ENCODE measurements at regions not wholly inside any gene's neighbourhood (a gene's known extent, or its start where the extent isn't known, plus 50 kb on each side); places are given as distances from the start of the nearest gene placed in this dataset.
A peak's percentile ranks its signal among the peaks of the same experiment; 100 is the strongest.

- no peak overlapping the region for H3K27ac ChIP-seq
- TF ChIP-seq EZH2 (IDR thresholded peaks at IDR 0.05) (no peak), POLR2AphosphoS5 (IDR thresholded peaks at IDR 0.05; ENCODE audit: borderline replicate concordance, low read depth, low read length) (no peak), FOXP2 (optimal IDR thresholded peaks at IDR 0.05; ENCODE audit: control extremely low read depth, extremely low read length, insufficient read depth) (no peak)
Measured at GRCh38 chr7:88509341-88509740, 202.6 kb upstream of the STEAP4 start.

GRCh38 chr7:88500131-88500530 lies 193.4 kb upstream of the STEAP4 start:
- no peak overlapping the region for H3K4me3 ChIP-seq
- DNase-seq (ENCODE audit: low read depth, low spot score): peak; percentile 12
- H3K9me3 ChIP-seq (ENCODE audit: low read depth, low read length): no peaks in the 10 kb centered on the region
- TF ChIP-seq FOXP2 (optimal IDR thresholded peaks at IDR 0.05; ENCODE audit: control extremely low read depth, extremely low read length, insufficient read depth): no peak
- TF ChIP-seq EZH2 (IDR thresholded peaks at IDR 0.05): no peak
- TF ChIP-seq POLR2AphosphoS5 (IDR thresholded peaks at IDR 0.05; ENCODE audit: borderline replicate concordance, low read depth, low read length): no peak
- H3K27ac ChIP-seq: no peak overlapping the region
- H3K36me3 ChIP-seq (ENCODE audit: insufficient read depth, low read length): no peaks in the 10 kb centered on the region
- no peak overlapping the region for H3K9ac ChIP-seq (ENCODE audit: insufficient read length)

More at GRCh38 chr7:88509341-88509740, 202.6 kb upstream of the STEAP4 start:
- DNase-seq (ENCODE audit: low read depth, low spot score): no peak
- no peak overlapping the region for H3K4me3 ChIP-seq
- H3K9me3 ChIP-seq (ENCODE audit: low read depth, low read length): no peaks in the 10 kb centered on the region
- no peaks in the 10 kb centered on the region for H3K36me3 ChIP-seq (ENCODE audit: insufficient read depth, low read length)
- H3K9ac ChIP-seq (ENCODE audit: insufficient read length): no peak overlapping the region

- H3K9ac ChIP-seq (ENCODE audit: insufficient read length): no peak overlapping the region
- DNase-seq (ENCODE audit: low read depth, low spot score): no peak
- no peak overlapping the region for H3K27ac ChIP-seq
- TF ChIP-seq FOXP2 (optimal IDR thresholded peaks at IDR 0.05; ENCODE audit: control extremely low read depth, extremely low read length, insufficient read depth) (no peak), POLR2AphosphoS5 (IDR thresholded peaks at IDR 0.05; ENCODE audit: borderline replicate concordance, low read depth, low read length) (no peak), EZH2 (IDR thresholded peaks at IDR 0.05) (no peak)
- no peak overlapping the region for H3K4me3 ChIP-seq
- no peaks in the 10 kb centered on the region for H3K36me3 ChIP-seq (ENCODE audit: insufficient read depth, low read length)
- H3K9me3 ChIP-seq (ENCODE audit: low read depth, low read length): no peaks in the 10 kb centered on the region
Measured at GRCh38 chr7:88495881-88496725, 189.4 kb upstream of the STEAP4 start.

GRCh38 chr7:88492153-88492552 lies 185.5 kb upstream of the STEAP4 start:
- no peak for DNase-seq (ENCODE audit: low read depth, low spot score)
- H3K27ac ChIP-seq: no peak overlapping the region
- H3K9ac ChIP-seq (ENCODE audit: insufficient read length): no peak overlapping the region
- H3K36me3 ChIP-seq (ENCODE audit: insufficient read depth, low read length): no peaks in the 10 kb centered on the region
- H3K4me3 ChIP-seq: no peak overlapping the region
- TF ChIP-seq EZH2 (IDR thresholded peaks at IDR 0.05) (no peak), POLR2AphosphoS5 (IDR thresholded peaks at IDR 0.05; ENCODE audit: borderline replicate concordance, low read depth, low read length) (no peak), FOXP2 (optimal IDR thresholded peaks at IDR 0.05; ENCODE audit: control extremely low read depth, extremely low read length, insufficient read depth) (no peak)
- H3K9me3 ChIP-seq (ENCODE audit: low read depth, low read length): no peaks in the 10 kb centered on the region

- H3K27ac ChIP-seq: no peak overlapping the region
- TF ChIP-seq EZH2 (IDR thresholded peaks at IDR 0.05): no peak
- no peak for TF ChIP-seq POLR2AphosphoS5 (IDR thresholded peaks at IDR 0.05; ENCODE audit: borderline replicate concordance, low read depth, low read length)
- no peak for TF ChIP-seq FOXP2 (optimal IDR thresholded peaks at IDR 0.05; ENCODE audit: control extremely low read depth, extremely low read length, insufficient read depth)
- DNase-seq (ENCODE audit: low read depth, low spot score): no peak
Measured at GRCh38 chr7:88490874-88491273, 184.2 kb upstream of the STEAP4 start.

GRCh38 chr7:88490161-88490560 lies 183.5 kb upstream of the STEAP4 start:
- no peak for DNase-seq (ENCODE audit: low read depth, low spot score)
- Histone ChIP-seq H3K9me3 (ENCODE audit: low read depth, low read length) (no peaks in the 10 kb centered on the region), H3K36me3 (ENCODE audit: insufficient read depth, low read length) (no peaks in the 10 kb centered on the region), H3K4me3 (no peak overlapping the region), H3K9ac (ENCODE audit: insufficient read length) (no peak overlapping the region), H3K27ac (no peak overlapping the region)
- TF ChIP-seq EZH2 (IDR thresholded peaks at IDR 0.05) (no peak), POLR2AphosphoS5 (IDR thresholded peaks at IDR 0.05; ENCODE audit: borderline replicate concordance, low read depth, low read length) (no peak), FOXP2 (optimal IDR thresholded peaks at IDR 0.05; ENCODE audit: control extremely low read depth, extremely low read length, insufficient read depth) (no peak)

More at GRCh38 chr7:88490874-88491273, 184.2 kb upstream of the STEAP4 start:
- Histone ChIP-seq H3K4me3 (no peak overlapping the region), H3K36me3 (ENCODE audit: insufficient read depth, low read length) (no peaks in the 10 kb centered on the region), H3K9ac (ENCODE audit: insufficient read length) (no peak overlapping the region), H3K9me3 (ENCODE audit: low read depth, low read length) (no peaks in the 10 kb centered on the region)

- no peaks in the 10 kb centered on the region for H3K36me3 ChIP-seq (ENCODE audit: insufficient read depth, low read length)
- no peak overlapping the region for H3K27ac ChIP-seq
- TF ChIP-seq POLR2AphosphoS5 (IDR thresholded peaks at IDR 0.05; ENCODE audit: borderline replicate concordance, low read depth, low read length) (no peak), EZH2 (IDR thresholded peaks at IDR 0.05) (no peak), FOXP2 (optimal IDR thresholded peaks at IDR 0.05; ENCODE audit: control extremely low read depth, extremely low read length, insufficient read depth) (no peak)
- H3K9ac ChIP-seq (ENCODE audit: insufficient read length): no peak overlapping the region
- DNase-seq (ENCODE audit: low read depth, low spot score): no peak
- no peak overlapping the region for H3K4me3 ChIP-seq
- no peaks in the 10 kb centered on the region for H3K9me3 ChIP-seq (ENCODE audit: low read depth, low read length)
Measured at GRCh38 chr7:88485821-88486220, 179.1 kb upstream of the STEAP4 start.

- H3K9ac ChIP-seq (ENCODE audit: insufficient read length): no peak overlapping the region
- no peak for DNase-seq (ENCODE audit: low read depth, low spot score)
- H3K9me3 ChIP-seq (ENCODE audit: low read depth, low read length): no peaks in the 10 kb centered on the region
- no peak overlapping the region for H3K4me3 ChIP-seq
- no peak for TF ChIP-seq EZH2 (IDR thresholded peaks at IDR 0.05)
- no peak for TF ChIP-seq FOXP2 (optimal IDR thresholded peaks at IDR 0.05; ENCODE audit: control extremely low read depth, extremely low read length, insufficient read depth)
- TF ChIP-seq POLR2AphosphoS5 (IDR thresholded peaks at IDR 0.05; ENCODE audit: borderline replicate concordance, low read depth, low read length): no peak
- H3K36me3 ChIP-seq (ENCODE audit: insufficient read depth, low read length): no peaks in the 10 kb centered on the region
- H3K27ac ChIP-seq: no peak overlapping the region
Measured at GRCh38 chr7:88484551-88484950, 177.9 kb upstream of the STEAP4 start.

Measured in SK-N-MC (cell line).